GM12873 (cell line): ENCODE measurements at regions not wholly inside any gene's neighbourhood (a gene's known extent, or its start where the extent isn't known, plus 50 kb on each side); places are given as distances from the start of the nearest gene placed in this dataset.

ENCODE experiments used
- TF ChIP-seq, protein P1 (sequence below): IDR thresholded peaks from 2 replicates; pipeline ENCODE4 v1.5.1; 2012; ENCODE audit warnings: low read depth, mild to moderate bottlenecking, moderate library complexity, low read length, control low read depth; ENCODE audit not compliant: insufficient read depth; ENCODE audit errors: missing control alignments

DNA sequence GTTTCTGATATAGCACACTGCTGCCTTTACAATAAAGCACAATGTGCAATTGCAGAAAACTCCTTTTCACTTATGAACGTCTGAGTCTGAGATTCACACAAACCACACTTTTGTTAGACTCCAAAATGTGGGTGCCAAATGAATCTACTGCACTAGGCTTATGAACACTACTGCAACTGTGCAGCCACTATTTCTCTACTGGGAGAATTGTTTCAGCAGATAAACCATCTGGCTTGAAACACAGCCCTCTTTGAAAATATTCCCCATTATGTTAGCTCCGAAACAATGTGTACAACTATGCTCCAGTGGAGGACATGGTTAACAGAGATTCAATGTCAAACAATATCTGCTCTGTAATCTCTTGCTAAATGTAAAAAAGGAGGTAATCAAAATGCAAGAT lies 188.7 kb upstream of the ZEB2 start:
- TF ChIP-seq, protein P1, sequence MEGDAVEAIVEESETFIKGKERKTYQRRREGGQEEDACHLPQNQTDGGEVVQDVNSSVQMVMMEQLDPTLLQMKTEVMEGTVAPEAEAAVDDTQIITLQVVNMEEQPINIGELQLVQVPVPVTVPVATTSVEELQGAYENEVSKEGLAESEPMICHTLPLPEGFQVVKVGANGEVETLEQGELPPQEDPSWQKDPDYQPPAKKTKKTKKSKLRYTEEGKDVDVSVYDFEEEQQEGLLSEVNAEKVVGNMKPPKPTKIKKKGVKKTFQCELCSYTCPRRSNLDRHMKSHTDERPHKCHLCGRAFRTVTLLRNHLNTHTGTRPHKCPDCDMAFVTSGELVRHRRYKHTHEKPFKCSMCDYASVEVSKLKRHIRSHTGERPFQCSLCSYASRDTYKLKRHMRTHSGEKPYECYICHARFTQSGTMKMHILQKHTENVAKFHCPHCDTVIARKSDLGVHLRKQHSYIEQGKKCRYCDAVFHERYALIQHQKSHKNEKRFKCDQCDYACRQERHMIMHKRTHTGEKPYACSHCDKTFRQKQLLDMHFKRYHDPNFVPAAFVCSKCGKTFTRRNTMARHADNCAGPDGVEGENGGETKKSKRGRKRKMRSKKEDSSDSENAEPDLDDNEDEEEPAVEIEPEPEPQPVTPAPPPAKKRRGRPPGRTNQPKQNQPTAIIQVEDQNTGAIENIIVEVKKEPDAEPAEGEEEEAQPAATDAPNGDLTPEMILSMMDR: no peak

DNA sequence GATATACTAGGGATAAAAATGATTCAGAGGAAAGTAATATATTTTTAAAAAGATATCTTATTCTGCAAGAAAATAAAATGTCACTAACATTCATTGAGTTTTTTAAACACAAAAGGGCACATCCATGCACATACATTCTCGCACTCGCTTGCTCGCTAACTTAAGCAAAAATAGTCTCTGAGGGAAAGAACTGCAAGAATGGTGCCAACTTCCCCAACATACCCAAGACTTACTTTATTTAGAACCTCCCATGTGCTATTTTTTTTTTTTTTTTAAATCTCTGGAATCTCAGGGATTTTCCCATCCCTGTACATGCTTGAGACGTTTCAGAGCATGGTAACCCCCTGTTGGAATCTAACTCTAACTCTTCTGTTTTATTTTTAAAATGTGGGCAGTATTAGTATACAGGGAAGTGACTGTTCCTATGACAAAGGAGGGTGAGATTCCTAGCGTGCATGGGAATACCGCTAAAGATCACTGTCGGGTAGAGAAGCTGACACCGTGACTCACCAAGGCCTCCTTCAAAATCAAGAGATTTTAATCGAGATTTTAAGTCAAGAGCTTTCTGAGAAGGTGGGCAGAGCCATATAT lies 187.9 kb upstream of the ZEB2 start:
- TF ChIP-seq, protein P1: no peak

GRCh38 chr2:144706647-144707046 lies 186.7 kb upstream of the ZEB2 start:
- TF ChIP-seq, protein P1: no peak

- TF ChIP-seq, protein P1: no peak
Observed at GRCh38 chr2:144705328-144706245, 185.7 kb upstream of the ZEB2 start.

DNA sequence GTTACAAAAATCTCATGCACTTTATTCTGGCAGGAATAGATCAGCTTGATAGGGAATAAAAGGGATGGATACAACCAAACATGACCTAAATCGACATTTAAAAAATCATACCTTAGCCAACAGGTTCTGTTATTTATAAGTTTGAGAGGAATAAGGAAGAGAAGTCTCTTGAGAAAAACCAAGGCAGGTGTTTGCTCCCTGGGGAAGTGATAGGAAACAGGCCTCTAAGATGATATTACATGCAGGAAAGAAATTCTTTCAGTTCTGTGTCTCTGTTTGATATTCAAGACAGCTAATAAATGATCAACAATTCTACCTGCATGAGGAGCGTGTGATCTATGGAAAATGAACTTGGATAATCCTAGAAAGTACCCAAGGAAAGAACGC lies 184.8 kb upstream of the ZEB2 start:
- TF ChIP-seq, protein P1: no peak

- TF ChIP-seq, protein P1: no peak
Observed at GRCh38 chr2:144703852-144704708, 184.2 kb upstream of the ZEB2 start.

- TF ChIP-seq, protein P1: no peak
Observed at GRCh38 chr2:144702051-144702450, 182.1 kb upstream of the ZEB2 start.
